ENCODE measurements at regions not wholly inside any gene's neighbourhood (a gene's known extent, or its start where the extent isn't known, plus 50 kb on each side); places are given as distances from the start of the nearest gene placed in this dataset.

- no peak for DNase-seq
- Histone ChIP-seq H3K36me3 (ENCODE audit: control insufficient read depth in 1 of 2, insufficient read depth in 2 of 2, low read length in 1 of 2) (no peaks in the 10 kb centered on the region), H3K27ac (ENCODE audit: low read depth in 1 of 2, low read length in 2 of 2) (no peak overlapping the region), H3K27me3 (ENCODE audit: control insufficient read depth in 1 of 2, insufficient read depth in 2 of 2, low read length in 1 of 2) (no peaks in the 10 kb centered on the region), H3K4me1 (ENCODE audit: control insufficient read depth in 1 of 2, insufficient read depth in 2 of 2, low read length in 2 of 2) (no peaks in the 10 kb centered on the region), H3K9me3 (ENCODE audit: control insufficient read depth, low read length) (no peaks in the 10 kb centered on the region), H3K4me3 (ENCODE audit: low read length in 2 of 2) (no peak overlapping the region)
- no peak for ATAC-seq (ENCODE audit: low FRiP score)
- intact Hi-C loops (cut with DNase I), result no loop called here
These were observed 168.5 kb upstream of the C16orf82 start for GRCh38 chr16:26898200-26898599.

GRCh38 chr16:26901196-26901861, 165.4 kb upstream of the C16orf82 start:
- H3K27ac ChIP-seq (ENCODE audit: low read depth in 1 of 2, low read length in 2 of 2), result no peak overlapping the region
- no peak for ATAC-seq (ENCODE audit: low FRiP score)
- no peaks in the 10 kb centered on the region for H3K36me3 ChIP-seq (ENCODE audit: control insufficient read depth in 1 of 2, insufficient read depth in 2 of 2, low read length in 1 of 2)
- H3K9me3 ChIP-seq (ENCODE audit: control insufficient read depth, low read length), result no peaks in the 10 kb centered on the region
- 69 to 70% methylated on average over 6 of the region's 6 CpGs for WGBS, 2 donors
- H3K4me3 ChIP-seq (ENCODE audit: low read length in 2 of 2), result no peak overlapping the region
- no peak for DNase-seq
- H3K27me3 ChIP-seq (ENCODE audit: control insufficient read depth in 1 of 2, insufficient read depth in 2 of 2, low read length in 1 of 2), result no peaks in the 10 kb centered on the region
- H3K4me1 ChIP-seq (ENCODE audit: control insufficient read depth in 1 of 2, insufficient read depth in 2 of 2, low read length in 2 of 2), result no peaks in the 10 kb centered on the region
- intact Hi-C loops (cut with DNase I), result no loop called here

- no peak for ATAC-seq (ENCODE audit: low FRiP score)
- Histone ChIP-seq H3K4me1 (ENCODE audit: control insufficient read depth in 1 of 2, insufficient read depth in 2 of 2, low read length in 2 of 2) (no peaks in the 10 kb centered on the region), H3K36me3 (ENCODE audit: control insufficient read depth in 1 of 2, insufficient read depth in 2 of 2, low read length in 1 of 2) (no peaks in the 10 kb centered on the region), H3K4me3 (ENCODE audit: low read length in 2 of 2) (no peak overlapping the region), H3K9me3 (ENCODE audit: control insufficient read depth, low read length) (no peaks in the 10 kb centered on the region), H3K27ac (ENCODE audit: low read depth in 1 of 2, low read length in 2 of 2) (no peak overlapping the region), H3K27me3 (ENCODE audit: control insufficient read depth in 1 of 2, insufficient read depth in 2 of 2, low read length in 1 of 2) (no peaks in the 10 kb centered on the region)
- no peak for DNase-seq
- intact Hi-C loops (cut with DNase I), result no loop called here
These were observed 164.7 kb upstream of the C16orf82 start for GRCh38 chr16:26901983-26902382.

- intact Hi-C loops (cut with DNase I), result no loop called here
- ATAC-seq (ENCODE audit: low FRiP score), result no peak
- H3K27me3 ChIP-seq (ENCODE audit: control insufficient read depth in 1 of 2, insufficient read depth in 2 of 2, low read length in 1 of 2), result peaks cover 0 to 2% of the 10 kb centered on the region in 2 donors
- no peak overlapping the region for H3K27ac ChIP-seq (ENCODE audit: low read depth in 1 of 2, low read length in 2 of 2)
- 32 to 41% methylated on average over 2 of the region's 2 CpGs for WGBS, 2 donors
- H3K36me3 ChIP-seq (ENCODE audit: control insufficient read depth in 1 of 2, insufficient read depth in 2 of 2, low read length in 1 of 2), result no peaks in the 10 kb centered on the region
- H3K4me3 ChIP-seq (ENCODE audit: low read length in 2 of 2), result no peak overlapping the region
- no peaks in the 10 kb centered on the region for H3K9me3 ChIP-seq (ENCODE audit: control insufficient read depth, low read length)
- DNase-seq, result no peak
- H3K4me1 ChIP-seq (ENCODE audit: control insufficient read depth in 1 of 2, insufficient read depth in 2 of 2, low read length in 2 of 2), result no peaks in the 10 kb centered on the region
These were observed 161.4 kb upstream of the C16orf82 start for GRCh38 chr16:26905336-26905735.

- intact Hi-C loops (cut with DNase I), result no loop called here
- 16 to 25% methylated on average over 4 of the region's 4 CpGs for WGBS, 2 donors
- peaks cover 0 to 3% of the 10 kb centered on the region in 2 donors for H3K27me3 ChIP-seq (ENCODE audit: control insufficient read depth in 1 of 2, insufficient read depth in 2 of 2, low read length in 1 of 2)
- no peak overlapping the region for H3K27ac ChIP-seq (ENCODE audit: low read depth in 1 of 2, low read length in 2 of 2)
- ATAC-seq (ENCODE audit: low FRiP score) (no peak), DNase-seq (no peak)
- H3K4me1 ChIP-seq (ENCODE audit: control insufficient read depth in 1 of 2, insufficient read depth in 2 of 2, low read length in 2 of 2), result no peaks in the 10 kb centered on the region
- H3K36me3 ChIP-seq (ENCODE audit: control insufficient read depth in 1 of 2, insufficient read depth in 2 of 2, low read length in 1 of 2), result no peaks in the 10 kb centered on the region
- no peaks in the 10 kb centered on the region for H3K9me3 ChIP-seq (ENCODE audit: control insufficient read depth, low read length)
- H3K4me3 ChIP-seq (ENCODE audit: low read length in 2 of 2), result no peak overlapping the region
These were observed 157.1 kb upstream of the C16orf82 start for GRCh38 chr16:26909623-26910022.

- no peak overlapping the region for H3K27ac ChIP-seq (ENCODE audit: low read depth in 1 of 2, low read length in 2 of 2)
- DNase-seq, result no peak
- 52 to 55% methylated on average over 2 of the region's 2 CpGs for WGBS, 2 donors
- no peaks in the 10 kb centered on the region for H3K4me1 ChIP-seq (ENCODE audit: control insufficient read depth in 1 of 2, insufficient read depth in 2 of 2, low read length in 2 of 2)
- no peak overlapping the region for H3K4me3 ChIP-seq (ENCODE audit: low read length in 2 of 2)
- H3K9me3 ChIP-seq (ENCODE audit: control insufficient read depth, low read length), result peaks cover 1% of the 10 kb centered on the region
- peaks cover 0 to 3% of the 10 kb centered on the region in 2 donors for H3K27me3 ChIP-seq (ENCODE audit: control insufficient read depth in 1 of 2, insufficient read depth in 2 of 2, low read length in 1 of 2)
- intact Hi-C loops (cut with DNase I), result no loop called here
- no peak for ATAC-seq (ENCODE audit: low FRiP score)
- H3K36me3 ChIP-seq (ENCODE audit: control insufficient read depth in 1 of 2, insufficient read depth in 2 of 2, low read length in 1 of 2), result no peaks in the 10 kb centered on the region
These were observed 155.3 kb upstream of the C16orf82 start for GRCh38 chr16:26911436-26911835.

GRCh38 chr16:26913851-26914250, 152.9 kb upstream of the C16orf82 start:
- H3K4me1 ChIP-seq (ENCODE audit: control insufficient read depth in 1 of 2, insufficient read depth in 2 of 2, low read length in 2 of 2), result no peaks in the 10 kb centered on the region
- H3K36me3 ChIP-seq (ENCODE audit: control insufficient read depth in 1 of 2, insufficient read depth in 2 of 2, low read length in 1 of 2), result no peaks in the 10 kb centered on the region
- H3K27me3 ChIP-seq (ENCODE audit: control insufficient read depth in 1 of 2, insufficient read depth in 2 of 2, low read length in 1 of 2), result peaks cover 0 to 1% of the 10 kb centered on the region in 2 donors
- no peak overlapping the region for H3K4me3 ChIP-seq (ENCODE audit: low read length in 2 of 2)
- intact Hi-C loops (cut with DNase I), result no loop called here
- DNase-seq (no peak), ATAC-seq (ENCODE audit: low FRiP score) (no peak)
- no peak overlapping the region for H3K27ac ChIP-seq (ENCODE audit: low read depth in 1 of 2, low read length in 2 of 2)
- H3K9me3 ChIP-seq (ENCODE audit: control insufficient read depth, low read length), result peaks cover 1% of the 10 kb centered on the region
- 43 to 50% methylated on average over 6 of the region's 6 CpGs for WGBS, 2 donors

GRCh38 chr16:26930786-26931581, 135.7 kb upstream of the C16orf82 start:
- H3K36me3 ChIP-seq (ENCODE audit: control insufficient read depth in 1 of 2, insufficient read depth in 2 of 2, low read length in 1 of 2), result no peaks in the 10 kb centered on the region
- intact Hi-C loops (cut with DNase I), result no loop called here

GRCh38 chr16:26950636-26951035, 116.1 kb upstream of the C16orf82 start:
- Histone ChIP-seq H3K4me3 (ENCODE audit: low read length in 2 of 2) (no peak overlapping the region), H3K36me3 (ENCODE audit: control insufficient read depth in 1 of 2, insufficient read depth in 2 of 2, low read length in 1 of 2) (no peaks in the 10 kb centered on the region), H3K9me3 (ENCODE audit: control insufficient read depth, low read length) (peaks cover 2% of the 10 kb centered on the region), H3K27ac (ENCODE audit: low read depth in 1 of 2, low read length in 2 of 2) (no peak overlapping the region), H3K4me1 (ENCODE audit: control insufficient read depth in 1 of 2, insufficient read depth in 2 of 2, low read length in 2 of 2) (no peaks in the 10 kb centered on the region), H3K27me3 (ENCODE audit: control insufficient read depth in 1 of 2, insufficient read depth in 2 of 2, low read length in 1 of 2) (no peaks in the 10 kb centered on the region)
- WGBS, 2 donors, result 49% methylated on average over 4 of the region's 4 CpGs
- ATAC-seq (ENCODE audit: low FRiP score), result no peak
- no peak for DNase-seq
- intact Hi-C loops (cut with DNase I), result no loop called here

More at GRCh38 chr16:26930786-26931581, 135.7 kb upstream of the C16orf82 start:
- Histone ChIP-seq H3K4me1 (ENCODE audit: control insufficient read depth in 1 of 2, insufficient read depth in 2 of 2, low read length in 2 of 2) (no peaks in the 10 kb centered on the region), H3K4me3 (ENCODE audit: low read length in 2 of 2) (no peak overlapping the region), H3K9me3 (ENCODE audit: control insufficient read depth, low read length) (no peaks in the 10 kb centered on the region), H3K27me3 (ENCODE audit: control insufficient read depth in 1 of 2, insufficient read depth in 2 of 2, low read length in 1 of 2) (no peaks in the 10 kb centered on the region), H3K27ac (ENCODE audit: low read depth in 1 of 2, low read length in 2 of 2) (no peak overlapping the region)
- no peak for DNase-seq
- no peak for ATAC-seq (ENCODE audit: low FRiP score)
- WGBS, 2 donors, result 54 to 58% methylated on average over 10 of the region's 10 CpGs
